ENCODE measurements at regions not wholly inside any gene's neighbourhood (a gene's known extent, or its start where the extent isn't known, plus 50 kb on each side); places are given as distances from the start of the nearest gene placed in this dataset.

GRCh38 chr2:217026569-217026968 lies 166.7 kb upstream of the TNP1 start:
- TF ChIP-seq CTCF (IDR thresholded peaks at IDR 0.05) (no peak), ZFX (IDR thresholded peaks at IDR 0.05; ENCODE audit: borderline replicate concordance) (no peak)
